CD4-positive, alpha-beta T cell treated with Interleukin-4 for 1 hour (primary cell): ENCODE measurements at regions not wholly inside any gene's neighbourhood (a gene's known extent, or its start where the extent isn't known, plus 50 kb on each side); places are given as distances from the start of the nearest gene placed in this dataset.

Experiments used
- DNase-seq, 2 donors: peaks; one replicate each; pipeline ENCODE4 v3.0.0-alpha.2; 2020 to 2022

DNA sequence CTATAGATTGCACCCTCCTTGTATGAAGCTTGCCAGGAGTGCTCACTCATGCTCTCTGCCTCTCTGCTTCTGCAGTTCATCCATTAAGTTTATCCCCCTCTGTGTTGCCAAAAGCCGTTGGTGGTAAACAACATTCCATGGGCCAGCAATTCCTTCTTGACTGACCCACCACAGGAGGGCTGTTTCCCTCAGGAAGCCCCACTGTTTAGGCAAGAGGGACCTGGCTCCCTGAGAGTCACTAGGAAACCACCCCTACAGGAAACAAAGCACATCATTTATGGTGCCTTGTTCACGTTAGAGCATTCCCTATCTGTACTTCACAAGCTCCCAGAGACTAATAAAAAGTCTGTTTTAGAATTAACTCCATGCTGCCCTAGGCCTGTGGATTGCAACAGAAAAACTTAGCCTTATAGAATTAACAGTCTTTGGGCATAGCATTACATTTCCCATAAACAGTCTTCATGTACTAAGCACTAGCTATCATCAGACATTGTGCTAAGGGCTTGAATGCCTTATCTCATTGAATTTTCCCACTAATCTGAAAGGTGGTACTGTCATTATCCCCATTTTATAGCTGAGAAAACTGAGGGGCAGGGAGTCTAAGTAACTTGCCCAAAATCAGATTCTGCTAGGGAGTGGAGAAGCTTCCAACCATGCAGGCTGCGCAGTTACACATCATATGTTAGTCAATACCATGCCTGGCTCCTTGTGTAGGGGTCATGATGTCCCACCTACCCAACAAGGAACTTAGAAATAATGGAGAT, 149.9 kb downstream of the SHQ1 start:
- DNase-seq, result no peak

DNA sequence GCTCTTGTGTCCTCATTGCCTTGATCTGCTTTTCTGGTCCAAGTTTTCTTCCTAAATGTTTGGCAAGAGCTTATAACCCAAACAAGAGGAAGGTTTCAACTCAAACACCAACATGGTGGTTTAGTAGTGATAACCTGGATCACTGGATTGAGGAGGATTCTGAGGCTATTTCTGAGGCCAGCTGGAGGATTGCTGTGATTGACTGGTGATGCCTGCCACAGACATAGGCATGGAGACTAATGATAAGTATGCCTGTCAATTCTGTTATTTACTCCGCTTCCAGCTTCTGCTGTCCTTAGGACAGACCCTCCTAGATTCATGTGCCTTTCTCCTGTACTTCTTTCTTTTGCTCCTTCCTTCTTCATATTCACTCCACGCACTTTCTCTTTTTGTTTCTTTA, 150.5 kb downstream of the SHQ1 start:
- no peak for DNase-seq

DNA sequence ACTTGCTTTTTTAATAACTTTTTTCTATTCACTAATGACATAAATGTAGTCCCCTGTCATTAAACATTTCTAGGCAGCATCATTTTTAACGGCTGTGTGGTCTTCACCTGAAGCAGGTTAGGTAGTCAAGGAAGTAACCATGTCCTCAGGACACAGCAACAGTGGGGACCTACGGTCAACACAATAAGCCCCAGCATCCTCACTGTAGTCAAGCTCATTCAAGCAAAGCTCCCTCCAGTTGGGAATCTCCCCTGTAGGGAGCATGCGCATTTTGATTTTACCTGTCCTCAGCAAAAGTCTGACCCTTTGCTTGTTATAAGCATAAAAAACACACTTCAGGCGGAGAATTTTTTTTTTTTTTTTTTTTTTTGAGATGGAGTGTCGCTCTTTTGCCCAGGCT, 151.4 kb downstream of the SHQ1 start:
- DNase-seq, result no peak

DNA sequence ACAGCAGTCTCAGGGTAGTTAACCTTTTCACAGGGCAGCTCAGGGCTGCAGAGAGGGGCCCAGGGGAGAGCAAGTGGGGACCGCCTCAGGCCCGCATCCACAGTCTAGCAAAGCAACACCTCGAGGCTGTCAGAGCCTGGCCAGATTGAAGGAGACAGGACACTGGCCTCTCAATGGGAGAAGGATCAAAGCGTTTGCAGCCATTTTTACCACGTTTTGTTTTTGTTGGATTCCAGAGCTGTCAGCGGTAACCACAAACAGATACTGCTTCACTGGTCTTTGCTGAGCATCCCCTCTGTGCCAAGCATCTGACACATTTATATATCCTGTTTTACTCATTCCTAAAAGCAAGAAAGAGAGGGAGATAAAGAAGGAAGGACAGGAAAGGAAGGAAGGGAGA, 153.8 kb downstream of the SHQ1 start:
- DNase-seq, result no peak

DNA sequence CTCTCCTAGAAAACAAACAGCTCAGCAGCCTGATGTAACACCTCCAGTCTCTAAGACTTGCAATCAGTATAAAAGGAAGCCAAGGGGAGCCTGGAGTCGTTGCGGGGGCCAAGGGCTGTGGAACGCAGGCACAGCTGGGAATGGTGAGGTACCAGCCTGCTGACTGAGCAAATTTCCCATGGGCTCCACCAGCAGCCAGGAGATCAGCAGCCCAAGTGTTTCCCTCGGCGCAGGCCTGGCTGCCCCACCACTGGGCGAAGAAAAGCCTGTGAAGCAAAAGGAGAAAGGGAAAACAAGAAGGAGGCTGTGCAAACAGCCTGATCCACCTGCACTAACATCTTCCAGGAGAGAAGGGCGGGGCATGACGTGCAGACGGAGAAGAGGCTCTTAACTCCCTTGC, 155.3 kb downstream of the SHQ1 start:
- DNase-seq, result no peak

DNA sequence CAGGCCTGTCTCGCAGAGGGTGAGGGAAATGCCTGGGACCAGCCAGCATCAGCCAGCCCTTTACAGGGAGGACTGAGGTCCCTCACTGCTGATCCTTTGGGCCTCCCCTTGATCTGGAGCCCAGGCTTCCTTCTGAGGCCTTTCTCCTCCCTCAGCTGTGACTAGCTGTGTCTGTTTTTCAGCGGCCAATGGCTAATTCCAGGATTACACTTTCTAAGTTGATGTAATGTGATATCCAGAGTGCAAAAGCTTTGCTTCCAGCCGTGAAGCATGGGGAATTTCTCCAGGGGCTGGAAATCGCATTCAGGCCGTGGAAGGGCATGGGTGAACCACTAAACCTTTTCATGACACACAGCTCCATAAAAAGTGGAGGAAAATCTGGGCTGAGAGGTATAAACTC, 157.6 kb downstream of the SHQ1 start:
- DNase-seq, result no peak

DNA sequence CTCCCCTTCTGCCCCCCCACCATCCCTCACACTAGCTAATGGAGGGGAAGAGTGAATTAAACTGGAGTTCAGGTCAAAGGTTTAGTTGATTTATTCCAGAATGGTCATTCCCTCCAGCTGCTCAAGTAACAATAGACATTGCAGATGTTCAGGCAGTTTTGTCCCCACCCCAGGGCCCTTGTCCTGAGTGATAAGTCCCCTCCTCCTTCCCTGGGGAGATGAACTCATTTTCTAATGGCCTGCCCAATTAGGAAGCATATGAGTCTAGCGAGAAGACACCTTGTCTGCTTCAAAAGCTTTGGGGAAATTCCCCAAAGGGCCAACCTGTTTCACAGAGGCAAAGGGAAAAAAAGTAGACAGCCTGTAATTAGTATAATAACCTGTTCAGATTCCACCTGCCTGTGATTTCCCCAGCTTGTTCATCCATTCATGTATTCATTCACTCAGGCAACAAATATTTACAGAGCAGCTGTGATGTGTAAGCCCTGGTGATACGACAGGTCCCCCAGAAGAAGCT, 165.3 kb downstream of the SHQ1 start:
- no peak for DNase-seq

DNA sequence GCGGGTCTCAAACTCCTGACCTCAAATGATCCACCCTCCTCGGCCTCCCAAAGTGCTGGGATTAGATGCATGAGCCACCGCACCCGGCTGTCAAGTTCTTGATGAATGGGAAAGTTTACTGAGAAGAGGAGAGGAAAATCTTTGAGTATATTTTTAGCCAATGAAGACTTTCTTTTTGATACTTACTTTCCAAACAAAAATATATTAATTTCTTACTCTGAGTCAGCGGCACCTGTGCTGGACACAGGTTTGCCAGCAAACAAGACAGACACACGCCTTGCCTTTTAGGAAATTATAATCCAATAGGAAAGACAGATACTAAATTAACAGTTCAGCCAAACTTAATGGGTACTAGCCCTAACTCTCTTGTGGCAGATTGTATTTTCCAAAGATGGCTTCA, 166.6 kb downstream of the SHQ1 start:
- DNase-seq, result no peak

DNA sequence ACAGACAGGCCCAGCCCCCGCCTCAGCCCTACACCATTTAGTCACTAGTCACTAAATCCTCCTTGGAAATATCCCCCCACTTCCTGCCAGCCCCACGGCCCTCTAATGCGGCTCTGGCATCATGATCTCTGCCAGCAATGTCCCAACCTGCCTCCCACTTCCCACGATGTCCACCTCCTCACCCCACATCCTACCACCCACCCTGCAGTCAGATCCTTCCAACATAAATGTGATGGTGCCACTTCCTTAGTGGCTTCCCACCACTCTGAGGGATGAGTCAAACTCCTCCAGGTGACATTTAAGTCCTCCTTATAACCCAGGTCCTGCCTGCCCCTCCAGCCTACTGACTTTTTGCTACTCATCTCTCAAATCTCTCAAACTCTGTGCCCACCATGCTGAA, 167.5 kb downstream of the SHQ1 start:
- DNase-seq, result no peak

DNA sequence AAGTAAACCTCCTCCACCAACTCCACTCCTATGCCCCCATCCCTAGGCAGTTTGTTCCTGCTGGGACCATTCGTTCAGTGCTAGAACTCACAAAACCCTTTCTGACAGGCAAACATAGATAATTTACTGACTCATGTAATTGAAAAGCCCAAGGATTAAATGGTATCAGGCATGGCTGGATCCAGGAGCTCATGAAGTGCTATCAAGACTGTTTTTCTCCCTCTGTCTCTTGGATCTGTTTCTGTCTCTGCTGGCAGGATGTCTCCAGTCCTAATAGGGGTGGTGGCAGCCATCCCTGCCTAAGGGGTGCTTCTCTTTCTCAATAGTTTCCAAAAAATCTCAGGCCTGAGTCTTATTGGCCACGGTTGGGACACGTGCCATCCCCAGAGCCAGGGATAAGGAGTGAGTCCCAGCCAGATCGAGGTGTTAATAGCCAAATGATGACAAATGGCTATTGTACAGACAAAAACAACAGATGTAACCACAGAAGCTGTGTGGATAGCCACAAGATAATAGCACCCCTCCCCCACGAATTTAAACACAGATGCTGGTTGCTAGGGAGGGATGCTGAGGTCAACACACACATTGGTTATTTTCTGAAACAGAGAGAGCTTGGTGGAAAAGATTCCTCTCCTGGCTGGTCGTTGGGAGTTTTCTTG, 168.6 kb downstream of the SHQ1 start:
- no peak for DNase-seq

DNA sequence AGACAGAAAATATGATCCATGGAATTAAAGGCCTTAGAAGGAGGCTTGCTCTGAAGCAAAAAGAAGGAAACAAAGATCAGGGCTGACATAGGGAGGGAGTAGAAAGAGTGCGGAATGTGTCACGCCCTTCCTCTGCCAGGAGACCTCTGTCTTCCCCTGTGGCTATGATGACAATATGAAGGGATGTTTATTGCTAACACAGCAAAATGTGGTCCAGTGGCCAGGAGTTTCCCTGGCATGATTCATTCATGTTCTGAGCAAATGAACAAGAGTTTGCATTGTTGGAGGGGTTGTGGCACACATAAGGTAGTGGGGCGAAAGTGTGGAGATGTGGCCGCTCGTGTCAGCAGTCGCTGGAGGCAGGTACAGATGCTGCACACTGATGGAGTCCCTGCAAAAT, 169.4 kb downstream of the SHQ1 start:
- no peak for DNase-seq

DNA sequence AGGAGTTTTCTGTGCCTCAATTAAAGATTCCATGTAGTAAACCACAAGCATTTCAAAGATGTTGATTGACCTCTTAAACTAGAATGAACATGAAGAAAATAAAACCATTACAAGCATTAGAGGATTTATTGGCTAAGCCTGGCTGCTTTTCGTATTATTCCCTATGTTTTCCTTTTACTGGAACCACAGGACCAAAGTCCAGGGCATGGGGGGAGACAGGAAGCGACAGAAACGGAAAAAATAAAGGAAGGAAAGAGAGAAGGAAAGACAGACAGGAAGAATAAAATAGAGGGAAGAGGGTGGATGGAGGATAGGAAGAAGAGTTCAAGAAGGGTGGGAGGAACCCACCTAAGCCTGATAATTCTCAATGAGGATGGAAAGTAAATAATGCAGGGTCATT, 169.9 kb downstream of the SHQ1 start:
- DNase-seq, result no peak

DNA sequence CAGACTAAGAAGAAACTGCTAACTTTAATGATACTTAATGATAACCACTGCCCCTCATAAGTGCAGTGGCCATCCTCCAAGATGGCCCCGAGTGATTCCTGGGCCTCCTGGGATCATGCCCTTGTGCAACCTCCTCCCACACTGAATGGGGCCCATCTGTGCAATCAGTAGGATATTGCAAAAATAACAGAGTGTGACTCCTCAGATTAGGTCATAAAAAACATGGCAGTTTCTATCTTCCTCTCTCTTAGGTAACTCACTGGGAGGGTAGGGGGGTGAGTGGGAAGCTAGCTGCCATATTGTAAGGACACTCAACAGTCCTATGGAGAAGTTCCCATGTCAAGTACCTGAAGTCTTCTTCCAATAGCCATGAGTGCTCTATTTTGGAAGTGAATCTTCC, 173.0 kb downstream of the SHQ1 start:
- no peak for DNase-seq

DNA sequence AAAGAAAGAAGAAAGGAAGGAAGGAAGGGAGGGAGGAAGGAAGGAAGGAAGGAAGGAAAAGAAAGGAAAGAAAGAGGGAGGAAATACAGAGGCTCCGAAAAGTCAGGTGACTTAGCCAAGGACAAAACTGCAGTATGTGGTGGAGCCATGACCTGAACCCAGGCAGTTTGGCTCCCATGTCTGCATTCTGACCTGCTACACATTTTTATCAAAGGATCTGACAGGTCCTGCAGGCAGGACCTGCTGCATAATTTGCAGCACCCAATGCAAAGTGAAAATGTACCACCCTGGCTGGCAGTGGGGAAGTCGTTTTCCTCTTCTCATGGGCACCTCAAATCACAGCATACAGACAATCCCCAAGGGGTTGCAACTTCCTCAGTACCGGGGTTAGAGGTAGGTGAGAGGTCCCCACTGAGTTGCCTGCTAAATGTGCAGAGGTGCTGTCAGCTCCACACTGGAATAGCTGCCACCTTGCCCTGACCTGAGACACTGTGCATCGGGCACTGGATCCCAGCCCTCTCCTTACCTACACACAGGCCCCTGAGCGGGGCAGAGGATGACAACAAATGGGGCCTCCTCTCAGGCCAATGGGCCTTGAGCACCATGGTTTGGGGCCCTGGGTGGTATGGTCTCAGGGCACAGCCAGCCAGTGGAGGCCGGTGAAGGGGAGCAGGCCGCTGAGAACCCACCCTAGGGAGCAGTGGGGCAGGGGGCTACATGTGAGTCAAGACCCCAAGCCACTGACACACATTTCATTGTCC, 175.1 kb downstream of the SHQ1 start:
- peak in 1 of 2 donors; percentile 21 for DNase-seq

DNA sequence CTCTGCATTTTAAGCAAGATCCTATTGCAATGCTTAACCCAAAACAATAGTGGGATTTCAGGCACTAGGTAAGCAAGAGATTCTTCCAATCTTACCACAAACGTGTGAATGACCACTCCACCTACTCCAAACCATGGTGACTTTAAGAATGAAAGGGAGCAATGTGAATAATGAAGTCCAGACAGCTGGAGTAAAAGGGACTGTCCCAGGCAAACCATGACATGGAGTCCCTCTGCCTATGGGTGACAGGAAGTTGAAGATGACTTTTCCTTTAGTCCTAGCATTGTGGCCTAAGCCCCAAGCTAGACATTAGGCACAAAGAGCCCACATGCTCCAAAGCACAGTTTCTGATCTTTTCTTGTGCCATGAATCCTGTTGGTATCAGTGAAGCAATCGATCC, 179.0 kb downstream of the SHQ1 start:
- DNase-seq, result no peak

DNA sequence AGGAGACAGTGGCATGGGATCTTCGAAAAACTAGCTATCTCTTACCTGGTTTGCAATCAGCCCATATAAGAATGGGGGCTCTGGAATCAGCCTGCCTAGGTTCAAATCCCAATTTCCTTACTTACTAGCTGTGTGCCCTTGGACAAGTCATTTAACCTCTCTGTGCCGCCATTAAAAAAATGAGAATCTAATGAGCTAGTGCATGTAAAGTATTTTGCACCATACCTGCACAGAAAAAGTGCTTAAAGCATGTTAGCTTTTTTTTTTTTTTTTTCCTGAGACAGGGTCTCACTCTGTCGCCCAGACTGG, 181.8 kb downstream of the SHQ1 start:
- DNase-seq, result no peak

DNA sequence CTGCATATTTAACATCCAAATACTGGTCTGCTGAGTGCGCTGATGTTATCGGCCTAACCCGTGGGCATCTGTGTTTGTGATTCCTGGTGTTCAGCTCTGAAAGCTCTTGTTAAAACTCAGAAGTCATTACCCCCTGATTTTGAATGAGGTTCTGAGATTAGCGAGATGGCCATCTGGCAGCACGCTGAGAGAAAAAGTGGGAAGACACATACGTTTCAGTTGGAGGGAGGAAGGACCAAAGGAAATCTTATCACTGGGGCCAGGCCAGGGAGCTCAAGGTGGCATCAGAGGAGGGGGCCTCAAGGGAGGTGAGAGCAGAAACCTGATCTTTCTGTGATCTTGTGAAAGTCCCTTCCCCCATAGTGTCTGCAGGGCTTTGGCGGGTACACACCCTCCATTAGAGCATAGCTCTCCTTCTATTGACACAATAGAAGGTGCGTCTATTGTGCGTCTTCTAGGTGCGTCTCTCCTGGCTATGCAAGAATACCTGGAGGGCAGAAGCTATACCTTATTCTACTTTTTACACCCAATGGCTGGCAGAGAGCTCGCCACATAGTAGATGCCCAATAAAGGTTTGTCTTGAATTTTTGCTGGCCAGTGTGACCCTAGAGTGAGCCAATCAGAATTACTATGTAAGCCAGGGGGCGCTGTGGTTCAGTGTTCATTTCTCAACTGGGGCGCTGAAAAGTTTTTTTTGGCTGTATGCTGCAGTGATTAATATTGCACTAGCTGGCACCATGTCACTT, 182.4 kb downstream of the SHQ1 start:
- DNase-seq, result peak; percentile 41 to 54

DNA sequence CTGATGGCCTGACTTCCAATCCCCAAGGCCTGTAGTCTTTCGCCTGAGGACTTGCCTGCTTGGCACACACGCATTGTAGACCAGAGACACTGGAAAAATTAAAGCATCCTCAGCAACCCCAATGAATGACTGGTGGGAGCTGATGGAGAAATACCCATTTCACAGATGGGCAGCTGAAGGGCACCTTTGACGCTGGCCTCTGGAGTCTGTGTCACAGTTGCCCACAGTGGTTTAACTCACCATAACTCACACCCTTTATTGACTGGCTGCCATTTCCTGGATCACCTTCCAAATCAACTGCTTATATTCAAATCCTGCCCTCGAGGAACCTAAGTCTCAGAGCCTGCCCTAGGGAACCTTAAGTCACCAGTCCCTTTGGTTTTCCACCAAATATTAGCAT, 183.1 kb downstream of the SHQ1 start:
- DNase-seq, result no peak

DNA sequence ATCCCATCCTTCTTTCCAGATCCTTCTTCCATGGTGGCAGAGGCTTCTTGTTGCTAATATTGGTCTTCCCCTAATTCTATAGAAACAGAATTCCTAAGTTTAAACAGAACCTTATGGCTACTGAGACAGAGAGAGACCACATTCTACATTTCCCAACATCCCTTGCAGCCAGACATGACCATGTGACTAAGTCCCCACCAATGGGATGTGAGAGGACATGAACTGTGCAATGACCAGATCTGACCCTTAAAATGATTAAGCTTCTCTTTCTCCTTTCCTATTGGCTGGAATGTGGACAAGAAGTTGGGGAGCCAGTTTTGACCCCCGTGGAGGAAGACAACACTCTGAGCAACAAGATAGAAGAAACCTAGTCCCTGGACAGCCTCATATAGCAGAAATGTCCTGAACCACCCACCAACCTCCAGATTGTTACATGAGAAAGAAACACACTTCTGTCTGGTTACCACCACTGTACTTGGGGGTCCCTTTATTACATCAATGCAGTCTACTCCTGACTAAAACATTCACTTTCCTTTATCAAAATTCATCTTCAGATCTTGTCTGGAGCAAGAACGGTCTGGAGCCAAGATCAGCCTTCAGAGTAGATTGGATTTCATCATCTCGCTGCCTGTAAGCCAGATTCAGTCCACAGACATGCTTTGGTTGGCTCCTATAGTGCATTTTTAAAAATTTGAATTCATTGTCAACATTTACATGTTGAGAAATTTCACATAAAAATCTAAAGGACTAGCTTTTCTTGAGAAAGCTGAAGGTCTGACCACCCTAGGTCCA, 183.9 kb downstream of the SHQ1 start:
- DNase-seq, result no peak

DNA sequence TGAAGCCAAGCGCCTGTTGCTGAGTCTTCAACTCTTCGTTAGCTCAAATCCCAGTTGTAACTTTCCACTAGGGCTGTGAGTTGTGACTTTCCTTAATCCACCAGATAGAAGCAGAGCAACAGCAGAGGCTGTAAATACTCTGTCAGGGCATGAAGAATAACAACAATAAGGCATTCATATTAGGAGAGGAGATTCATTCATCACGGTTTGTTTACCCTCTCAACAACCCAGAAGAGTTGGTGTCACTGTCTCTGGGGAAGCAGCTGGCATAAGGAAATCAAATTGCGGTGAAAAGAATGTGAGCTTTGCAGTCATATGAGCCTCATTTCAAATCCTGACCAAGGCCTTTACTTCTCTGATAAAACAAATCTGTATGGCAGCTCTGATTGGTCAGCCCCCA, 184.8 kb downstream of the SHQ1 start:
- no peak for DNase-seq

DNA sequence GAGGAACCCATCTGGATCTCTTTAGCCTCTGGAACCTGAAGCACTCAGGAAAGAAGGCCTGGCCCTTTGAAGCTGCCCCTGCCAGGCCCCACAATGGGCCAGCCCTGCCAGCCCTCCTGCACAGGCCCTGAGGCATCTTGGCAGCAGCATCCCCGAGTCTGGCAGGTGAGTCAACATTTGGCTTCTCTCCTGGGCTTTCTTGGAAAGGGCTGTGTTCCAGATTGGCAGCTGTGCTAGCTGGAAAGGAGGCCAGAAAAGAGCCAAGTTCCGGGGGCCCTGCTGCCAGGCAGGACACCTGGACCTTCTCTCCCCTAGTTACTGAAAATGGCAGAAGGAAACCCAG, 187.2 kb downstream of the SHQ1 start:
- DNase-seq, result no peak

DNA sequence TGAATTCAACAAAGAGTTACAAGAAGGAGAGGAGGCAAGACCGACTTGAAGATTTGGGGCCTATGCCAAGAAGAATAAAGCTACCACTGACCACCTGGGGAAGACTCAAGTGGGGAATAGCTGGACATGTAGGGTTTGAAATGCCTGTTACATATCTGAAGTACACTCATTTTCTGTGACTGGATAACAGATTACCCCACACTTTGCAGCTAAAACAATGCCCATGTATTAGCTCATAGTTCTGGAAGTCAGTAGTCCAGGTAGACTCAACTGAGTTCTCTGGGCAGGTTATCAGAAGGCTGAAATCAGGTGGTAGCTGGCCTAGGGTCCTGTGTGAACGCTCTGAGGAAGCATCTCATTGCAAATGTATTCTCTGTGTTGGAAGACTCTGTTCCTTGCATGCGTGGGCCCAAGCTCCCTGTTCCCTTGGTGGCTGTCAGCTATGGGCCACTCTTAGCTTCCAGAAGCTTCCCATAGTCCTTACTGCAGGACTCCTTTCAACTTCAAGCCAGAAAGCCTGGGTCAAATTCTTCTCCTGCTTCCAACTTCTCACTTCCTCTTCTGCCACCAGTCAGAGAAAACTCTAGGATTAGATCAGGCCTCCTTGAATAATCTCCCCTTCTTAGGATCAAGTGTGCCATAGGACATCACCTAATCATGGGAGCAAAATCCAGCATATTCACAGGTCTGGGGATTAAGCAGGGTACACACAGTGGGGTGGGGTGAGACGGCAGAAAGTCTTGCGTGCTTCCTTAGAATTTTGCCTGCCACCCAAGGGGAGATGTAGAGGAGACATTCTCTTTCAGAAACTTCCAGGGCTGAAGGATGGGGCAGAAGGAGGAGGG, 187.8 kb downstream of the SHQ1 start:
- no peak for DNase-seq
